SK-N-SH treated with all-trans-retinoic acid at 6 μM for 48 hours (cell line): ENCODE measurements at regions not wholly inside any gene's neighbourhood (a gene's known extent, or its start where the extent isn't known, plus 50 kb on each side); places are given as distances from the start of the nearest gene placed in this dataset.

Experiments used
- ARNTL ChIP-seq: fragments of 450-650 bp; formaldehyde crosslinking; IDR thresholded peaks from 2 replicates; pipeline ENCODE4 v1.5.0; 2020; ENCODE audit warnings: low read depth, mild to moderate bottlenecking, moderate library complexity, borderline replicate concordance
- ISL1 ChIP-seq: fragments of 250-450 bp; sonication (Bioruptor Pico); IDR thresholded peaks from 2 replicates; pipeline ENCODE4 v2.1.2; 2022; ENCODE audit warnings: mild to moderate bottlenecking, moderate library complexity
- PATZ1 ChIP-seq: fragments of 250-450 bp; sonication (Bioruptor Pico); IDR thresholded peaks from 2 replicates; pipeline ENCODE4 v1.8.0; 2020; ENCODE audit warnings: mild to moderate bottlenecking, moderate library complexity, borderline replicate concordance
- RARB ChIP-seq: fragments of 250-450 bp; sonication (Bioruptor Pico); IDR thresholded peaks from 2 replicates; pipeline ENCODE4 v1.8.0; 2021; ENCODE audit warnings: mild to moderate bottlenecking, moderate library complexity
- SNAI2 ChIP-seq: fragments of 250-450 bp; sonication (Bioruptor Pico); IDR thresholded peaks from 2 replicates; pipeline ENCODE4 v1.5.0; 2020; ENCODE audit warnings: mild to moderate bottlenecking, moderate library complexity
- TOX ChIP-seq: fragments of 250-450 bp; sonication (Bioruptor Pico); IDR thresholded peaks from 2 replicates; pipeline ENCODE4 v1.8.0; 2021; ENCODE audit warnings: mild to moderate bottlenecking, moderate library complexity, borderline replicate concordance
- TSHZ2 ChIP-seq: fragments of 250-450 bp; sonication (Bioruptor Pico); IDR thresholded peaks from 2 replicates; pipeline ENCODE4 v1.5.0; 2020; ENCODE audit warnings: mild to moderate bottlenecking, moderate library complexity
- ZC3H10 ChIP-seq: fragments of 250-450 bp; sonication (Bioruptor Pico); IDR thresholded peaks from 2 replicates; pipeline ENCODE4 v1.5.1; 2021; ENCODE audit warnings: mild to moderate bottlenecking, moderate library complexity
- ZFP30 ChIP-seq: fragments of 450-650 bp; formaldehyde crosslinking; IDR thresholded peaks from 2 replicates; pipeline ENCODE4 v1.5.0; 2022; ENCODE audit warnings: mild to moderate bottlenecking, moderate library complexity
- ZNF565 ChIP-seq: fragments of 450-650 bp; formaldehyde crosslinking; conservative IDR thresholded peaks from 2 replicates; pipeline ENCODE4 v1.5.0; 2020; ENCODE audit warnings: low read depth, mild to moderate bottlenecking, moderate library complexity
- ZNF70 ChIP-seq: fragments of 450-650 bp; formaldehyde crosslinking; IDR thresholded peaks from 2 replicates; pipeline ENCODE4 v1.5.0; 2020; ENCODE audit warnings: mild to moderate bottlenecking, moderate library complexity

GRCh38 chr12:88998421-88998820 is 353.9 kb downstream of the DUSP6 start:
- TF ChIP-seq ZC3H10 (no peak), ARNTL (CRISPR knock-in tag) (no peak), TOX (CRISPR knock-in tag) (no peak), ZNF70 (CRISPR knock-in tag) (no peak), ISL1 (CRISPR knock-in tag) (no peak), ZFP30 (no peak), RARB (CRISPR knock-in tag) (no peak), TSHZ2 (CRISPR knock-in tag) (no peak), SNAI2 (no peak), PATZ1 (CRISPR knock-in tag) (no peak), ZNF565 (no peak)
